Vagina (tissue), 2 donors: ENCODE measurements at regions not wholly inside any gene's neighbourhood (a gene's known extent, or its start where the extent isn't known, plus 50 kb on each side); places are given as distances from the start of the nearest gene placed in this dataset.

Experiments
- POLR2A ChIP-seq, 2 donors: fragments of 450-650 bp; IDR thresholded peaks; one replicate each; pipeline ENCODE4 v1.6.1; 2017; ENCODE audit warnings: antibody characterized with exemption in 2 of 2, mild to moderate bottlenecking in 2 of 2, moderate library complexity in 2 of 2
- POLR2AphosphoS5 ChIP-seq, 2 donors: sonication (generic); formaldehyde crosslinking; IDR thresholded peaks; one replicate each; pipeline ENCODE4 v1.9.0; 2017; ENCODE audit warnings: antibody characterized with exemption in 2 of 2, mild to moderate bottlenecking in 2 of 2, low read depth in 1 of 2; ENCODE audit not compliant: insufficient read depth in 1 of 2
- TF ChIP-seq, protein P1 (sequence below), 3 experiments: fragments of 450-650 bp in 2 of 3; fragments of 200-600 bp in 1 of 3; sonication (generic) in 1 of 3; IDR thresholded peaks; one replicate each; pipeline ENCODE4 v1.5.1; 2017 to 2019; ENCODE audit warnings: antibody characterized with exemption in 3 of 3, mild to moderate bottlenecking in 2 of 3, moderate library complexity in 2 of 3

DNA sequence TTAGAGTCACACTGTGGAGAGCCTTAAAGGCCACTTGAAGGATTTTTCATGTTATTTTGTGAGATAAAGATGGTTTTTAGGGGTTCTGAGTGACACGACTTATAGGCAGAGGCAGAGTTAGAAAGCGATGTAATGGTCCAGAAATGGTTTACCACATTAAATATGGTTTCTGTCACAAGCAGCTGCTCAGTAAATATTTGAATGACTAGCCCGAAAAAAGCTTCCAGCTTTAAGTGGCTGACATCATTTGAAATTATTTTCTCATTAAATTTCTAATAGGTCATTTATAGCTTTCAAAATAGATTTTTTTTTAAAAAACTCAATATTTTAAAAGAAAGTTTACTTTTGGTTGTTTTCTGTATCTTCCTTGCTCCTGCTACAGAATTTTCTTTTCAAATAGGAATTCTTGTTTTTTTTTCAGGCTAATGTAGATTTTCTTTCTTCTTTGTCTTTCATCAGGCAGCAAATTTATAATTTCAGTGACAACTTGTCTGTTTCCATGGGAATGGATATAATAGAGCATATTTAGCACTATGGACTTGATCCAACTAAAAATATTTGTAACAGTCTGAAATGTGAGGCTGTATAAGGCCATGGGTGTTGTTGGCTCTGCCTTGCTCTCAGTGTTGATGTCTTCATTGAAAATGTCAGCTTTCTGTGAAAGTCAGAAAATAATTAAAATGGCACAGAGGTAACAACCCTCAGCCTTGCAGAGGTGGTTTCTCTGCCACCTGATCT, 700.0 kb downstream of the TMTC2 start:
- TF ChIP-seq POLR2A (IDR thresholded peaks at IDR 0.05) = no peak
- no peak for TF ChIP-seq POLR2AphosphoS5 (IDR thresholded peaks at IDR 0.05; ENCODE audit: insufficient read depth in 1 of 2, low read depth in 1 of 2)
- TF ChIP-seq, protein P1, sequence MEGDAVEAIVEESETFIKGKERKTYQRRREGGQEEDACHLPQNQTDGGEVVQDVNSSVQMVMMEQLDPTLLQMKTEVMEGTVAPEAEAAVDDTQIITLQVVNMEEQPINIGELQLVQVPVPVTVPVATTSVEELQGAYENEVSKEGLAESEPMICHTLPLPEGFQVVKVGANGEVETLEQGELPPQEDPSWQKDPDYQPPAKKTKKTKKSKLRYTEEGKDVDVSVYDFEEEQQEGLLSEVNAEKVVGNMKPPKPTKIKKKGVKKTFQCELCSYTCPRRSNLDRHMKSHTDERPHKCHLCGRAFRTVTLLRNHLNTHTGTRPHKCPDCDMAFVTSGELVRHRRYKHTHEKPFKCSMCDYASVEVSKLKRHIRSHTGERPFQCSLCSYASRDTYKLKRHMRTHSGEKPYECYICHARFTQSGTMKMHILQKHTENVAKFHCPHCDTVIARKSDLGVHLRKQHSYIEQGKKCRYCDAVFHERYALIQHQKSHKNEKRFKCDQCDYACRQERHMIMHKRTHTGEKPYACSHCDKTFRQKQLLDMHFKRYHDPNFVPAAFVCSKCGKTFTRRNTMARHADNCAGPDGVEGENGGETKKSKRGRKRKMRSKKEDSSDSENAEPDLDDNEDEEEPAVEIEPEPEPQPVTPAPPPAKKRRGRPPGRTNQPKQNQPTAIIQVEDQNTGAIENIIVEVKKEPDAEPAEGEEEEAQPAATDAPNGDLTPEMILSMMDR (IDR thresholded peaks at IDR 0.05) = no peak
